ENCODE measurements at regions not wholly inside any gene's neighbourhood (a gene's known extent, or its start where the extent isn't known, plus 50 kb on each side); places are given as distances from the start of the nearest gene placed in this dataset.
"Not testable (repeated sequence)": the region's sequence is repeated elsewhere in the genome, so short reads cannot be mapped to it uniquely, and the experiment has no call there.

DNA sequence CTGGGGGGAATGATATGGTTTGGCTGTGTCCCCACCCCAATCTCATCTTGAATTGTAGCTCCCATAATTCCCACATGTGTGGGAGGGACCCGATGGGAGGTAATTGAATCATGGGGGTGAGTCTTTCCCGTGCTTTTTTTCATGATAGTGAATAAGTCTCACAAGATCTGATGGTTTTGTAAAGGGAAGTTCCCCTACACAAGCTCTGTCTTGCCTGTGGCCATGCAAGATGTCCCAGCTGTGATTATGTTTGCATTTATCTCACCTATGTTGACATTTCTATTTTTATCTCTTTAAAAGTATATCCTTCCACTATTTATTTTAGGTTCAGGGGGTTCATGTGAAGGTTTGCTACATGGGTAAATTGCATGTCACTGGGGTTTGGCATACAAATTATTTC is 323.9 kb upstream of the GLI3 start:
- DNase-seq = no peak

DNA sequence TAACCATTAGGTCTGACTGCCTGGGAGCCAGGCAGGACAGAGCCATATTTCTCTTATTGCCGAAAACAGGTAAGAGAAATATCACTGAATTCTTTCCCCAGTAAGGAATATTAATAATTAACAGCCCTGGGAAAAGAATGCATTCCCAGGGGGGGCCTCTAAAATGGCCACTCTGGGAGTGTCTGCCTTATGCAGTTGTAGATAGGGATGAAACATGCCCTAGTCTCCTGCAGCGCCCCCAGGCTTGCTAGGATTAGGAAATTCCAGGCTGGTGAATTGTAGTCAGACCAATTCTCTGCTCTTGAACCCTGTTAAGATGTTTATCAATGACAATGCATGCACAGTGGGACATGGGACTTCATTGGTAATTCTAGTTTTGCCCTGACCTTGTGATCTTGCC is 317.9 kb upstream of the GLI3 start:
- not testable (repeated sequence) for DNase-seq

DNA sequence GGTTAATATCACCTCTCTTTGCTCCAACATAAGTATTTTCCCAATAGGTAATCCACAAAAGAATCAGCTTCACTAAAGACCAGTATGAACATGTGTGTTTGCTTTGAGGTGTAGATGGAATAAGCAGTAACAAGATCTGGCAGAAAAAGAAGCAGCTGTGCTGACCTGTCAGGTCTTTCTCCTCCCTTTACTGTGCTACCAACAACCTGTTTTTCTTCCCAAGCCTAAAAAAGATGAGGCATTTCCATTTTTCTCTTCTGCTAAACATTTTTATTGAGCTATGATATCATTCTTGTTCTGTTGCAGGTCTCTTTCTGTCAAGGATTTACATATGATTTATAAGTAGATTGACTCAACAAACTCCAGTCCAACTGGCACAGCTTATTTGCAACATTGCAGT is 315.2 kb upstream of the GLI3 start:
- no peak for DNase-seq

DNA sequence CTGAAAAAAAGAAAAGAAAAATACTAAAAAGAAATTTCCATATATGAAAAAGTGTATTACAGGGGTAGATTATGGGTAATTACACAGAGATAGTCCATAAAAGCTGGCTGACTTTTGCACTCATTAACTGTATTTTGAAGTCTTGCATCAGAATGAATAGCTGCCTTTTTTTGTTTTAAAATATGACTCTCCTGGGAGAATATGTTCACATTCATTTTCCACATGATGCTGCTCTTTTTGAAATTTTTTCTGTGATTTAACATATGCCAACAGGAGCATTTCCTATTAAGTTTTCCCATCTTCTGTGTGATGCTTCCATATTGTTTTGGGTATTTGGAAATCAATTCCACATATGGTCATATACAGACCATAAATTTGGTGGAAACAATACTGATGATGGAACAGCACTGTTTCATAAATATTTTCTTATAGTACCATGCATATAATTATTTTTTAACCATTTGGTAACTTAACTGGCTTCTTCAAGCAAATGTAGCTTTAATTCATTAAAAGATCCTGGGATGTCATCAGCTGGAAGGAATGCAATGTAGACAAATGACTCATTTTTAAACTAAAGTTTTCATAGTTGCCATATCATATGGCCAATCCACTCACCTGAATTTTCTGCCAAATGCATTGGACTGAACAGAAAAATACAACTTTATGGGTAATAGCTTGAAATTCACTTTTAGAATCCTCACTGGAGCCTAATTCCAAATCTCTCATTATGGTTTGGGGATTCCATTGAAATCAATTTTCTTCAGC is 313.9 kb upstream of the GLI3 start:
- DNase-seq = no peak

DNA sequence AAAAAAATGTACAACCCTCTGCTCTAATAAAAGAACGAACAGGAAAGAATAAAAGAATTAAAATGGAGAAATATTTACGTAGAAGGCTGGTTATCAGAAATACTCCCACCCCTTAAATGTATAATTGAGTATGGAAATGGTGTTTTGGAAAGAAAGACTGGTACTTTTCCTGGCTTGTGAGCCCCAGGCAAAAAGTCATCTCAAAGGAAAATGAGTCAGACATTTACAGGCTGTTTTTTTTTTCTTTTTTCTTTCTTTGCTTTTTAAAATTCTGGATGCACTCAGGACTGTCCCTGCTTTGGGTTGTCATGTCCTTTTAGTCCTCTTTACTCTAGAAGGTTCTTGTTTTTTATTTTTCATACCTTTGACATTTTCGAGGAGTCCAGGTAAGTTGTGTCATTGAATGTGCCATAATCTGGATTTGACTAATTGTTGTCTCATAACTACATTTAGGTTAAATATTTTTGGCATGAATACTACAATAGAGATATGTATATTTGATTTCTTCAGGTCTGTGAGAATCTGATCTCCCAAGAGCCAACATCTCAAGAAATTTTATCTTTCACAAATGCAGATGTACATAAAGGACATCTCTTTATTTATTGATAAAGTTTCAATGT is 313.0 kb upstream of the GLI3 start:
- no peak for DNase-seq

DNA sequence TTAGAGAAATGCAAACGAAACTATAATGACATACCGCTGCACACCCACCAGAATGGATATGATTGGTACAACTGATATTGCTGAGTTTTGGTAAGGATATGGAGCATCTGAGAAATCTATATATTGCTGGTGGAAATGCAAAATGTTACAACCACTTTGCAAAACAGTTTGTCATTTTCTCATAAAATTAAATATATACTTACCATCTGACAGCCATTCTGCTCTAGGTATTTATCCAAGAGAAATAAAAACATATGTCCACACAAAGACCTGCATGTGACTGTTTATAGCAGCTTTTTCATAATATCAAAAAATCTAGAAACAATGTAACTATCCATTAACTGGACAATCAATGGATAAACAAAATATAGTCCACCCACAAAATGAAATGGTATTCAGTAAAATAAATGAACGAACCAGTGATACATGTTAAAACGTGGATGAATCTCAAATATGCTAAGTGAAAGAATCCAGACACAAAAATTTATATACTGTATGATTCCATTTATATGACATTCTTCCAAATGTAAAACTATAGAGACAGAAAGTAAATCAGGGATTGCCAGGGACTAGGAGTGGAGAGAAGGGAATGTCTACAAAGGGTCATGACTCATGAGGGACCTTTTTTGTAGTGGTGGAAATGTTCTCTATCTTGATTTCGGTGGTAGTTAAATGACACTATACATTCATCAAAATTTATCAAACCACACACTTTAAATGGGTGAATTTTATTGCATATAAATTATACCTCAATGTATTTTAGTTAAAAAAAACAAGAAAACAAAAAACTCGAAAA is 312.0 kb upstream of the GLI3 start:
- DNase-seq = no peak

DNA sequence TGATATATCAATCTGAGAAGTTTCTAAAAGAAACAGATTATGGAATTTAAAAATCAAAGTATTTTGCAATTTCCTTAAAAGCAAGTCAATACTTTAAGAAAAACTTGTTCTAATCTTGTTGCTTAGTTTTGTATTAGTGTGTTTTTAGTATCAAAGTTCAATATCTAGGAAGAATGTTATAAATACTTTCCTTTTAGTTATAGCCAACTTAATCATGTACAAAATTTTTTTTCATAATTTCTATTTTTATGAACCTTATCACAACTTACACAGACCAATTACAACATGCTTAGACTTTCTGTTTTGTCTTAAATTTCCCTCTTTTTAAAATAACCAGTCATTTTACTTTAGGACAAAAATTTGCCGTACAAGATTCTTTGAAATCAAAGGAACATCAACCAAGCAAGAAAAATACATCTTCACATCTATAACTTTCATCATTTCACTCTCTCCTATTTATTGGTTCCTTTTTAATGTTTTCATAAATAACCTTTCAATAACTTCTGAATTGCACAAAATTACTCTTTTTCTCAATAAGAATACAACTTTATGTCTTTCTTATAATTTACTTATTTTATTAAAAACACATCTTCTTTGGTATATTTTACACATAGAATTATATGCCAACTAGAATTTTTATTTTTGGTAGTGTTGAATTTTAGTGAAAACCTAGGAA is 308.2 kb upstream of the GLI3 start:
- DNase-seq = no peak

DNA sequence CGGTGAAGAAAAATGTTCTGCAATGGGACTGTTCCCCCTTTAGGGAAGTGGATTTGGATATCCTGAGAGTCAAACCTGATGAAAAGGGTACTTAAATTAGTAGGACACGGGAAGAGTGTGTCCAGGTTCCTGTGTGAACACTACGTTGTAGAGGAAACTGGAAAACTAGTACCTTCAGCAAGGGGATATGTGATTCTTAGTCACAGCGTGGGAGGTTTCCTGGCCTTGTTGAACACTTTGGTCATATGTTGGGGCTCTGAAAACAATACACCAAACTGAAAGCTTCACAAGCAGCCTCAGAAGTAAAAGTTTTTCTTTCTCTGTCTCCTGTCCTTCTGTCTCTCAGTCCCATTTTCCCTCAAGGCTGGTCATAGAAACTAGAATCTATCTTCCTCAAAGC is 306.9 kb upstream of the GLI3 start:
- DNase-seq = no peak

DNA sequence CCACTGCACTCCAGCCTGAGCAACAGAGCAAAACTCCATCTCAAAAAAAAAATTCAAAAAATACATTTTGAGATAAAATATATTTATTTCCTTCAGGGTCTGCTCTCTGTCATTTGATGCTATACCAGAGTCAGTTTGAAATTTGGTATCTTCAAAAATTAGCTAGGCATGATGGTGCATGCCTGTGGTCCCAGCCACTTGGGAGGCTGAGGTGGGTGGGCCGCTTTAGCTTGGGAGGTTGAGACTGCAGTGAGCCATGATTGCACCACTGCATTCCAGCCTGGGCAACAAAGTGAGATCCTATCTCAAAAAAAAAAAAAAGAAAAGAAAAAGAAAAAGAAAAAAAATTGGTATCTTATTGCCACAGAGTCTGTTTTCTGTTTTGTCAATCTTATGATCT is 305.4 kb upstream of the GLI3 start:
- not testable (repeated sequence) for DNase-seq

DNA sequence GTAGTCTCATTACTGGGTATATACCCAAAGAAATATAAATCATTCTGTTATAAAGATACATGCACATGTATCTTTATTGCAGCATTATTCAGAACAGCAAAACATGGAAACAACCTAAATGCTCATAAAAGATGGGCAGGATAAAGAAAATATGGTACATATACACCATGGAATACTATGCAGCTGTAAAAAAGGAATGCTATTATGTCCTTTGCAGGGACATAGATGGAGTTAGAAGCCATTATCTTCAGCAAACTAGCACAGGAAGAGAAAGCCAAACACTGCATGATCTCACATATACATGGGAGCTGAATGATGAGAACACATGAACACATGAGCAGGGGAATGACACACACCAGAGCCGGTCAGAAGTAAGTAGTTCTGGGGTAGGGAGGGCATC is 297.4 kb upstream of the GLI3 start:
- no peak for DNase-seq

DNA sequence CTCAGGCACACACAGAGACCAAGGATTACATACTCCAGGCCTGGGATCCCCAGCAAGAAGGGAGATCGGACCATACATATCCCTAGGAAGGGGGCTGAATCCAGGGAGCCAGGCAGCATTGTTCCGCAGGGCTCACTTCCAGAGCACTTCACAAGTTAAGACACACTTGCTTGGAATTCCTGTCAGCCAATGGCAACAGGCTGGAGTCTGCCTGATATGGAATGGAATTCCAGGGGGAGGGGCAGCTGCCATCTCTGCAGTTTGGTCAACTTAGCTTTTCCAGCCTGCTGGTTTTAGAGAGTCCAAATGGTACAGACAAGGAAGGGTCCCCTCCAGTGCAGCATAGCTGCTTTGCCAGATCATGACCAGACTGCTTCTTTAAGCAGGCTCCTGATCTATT is 290.0 kb upstream of the GLI3 start:
- DNase-seq = no peak

DNA sequence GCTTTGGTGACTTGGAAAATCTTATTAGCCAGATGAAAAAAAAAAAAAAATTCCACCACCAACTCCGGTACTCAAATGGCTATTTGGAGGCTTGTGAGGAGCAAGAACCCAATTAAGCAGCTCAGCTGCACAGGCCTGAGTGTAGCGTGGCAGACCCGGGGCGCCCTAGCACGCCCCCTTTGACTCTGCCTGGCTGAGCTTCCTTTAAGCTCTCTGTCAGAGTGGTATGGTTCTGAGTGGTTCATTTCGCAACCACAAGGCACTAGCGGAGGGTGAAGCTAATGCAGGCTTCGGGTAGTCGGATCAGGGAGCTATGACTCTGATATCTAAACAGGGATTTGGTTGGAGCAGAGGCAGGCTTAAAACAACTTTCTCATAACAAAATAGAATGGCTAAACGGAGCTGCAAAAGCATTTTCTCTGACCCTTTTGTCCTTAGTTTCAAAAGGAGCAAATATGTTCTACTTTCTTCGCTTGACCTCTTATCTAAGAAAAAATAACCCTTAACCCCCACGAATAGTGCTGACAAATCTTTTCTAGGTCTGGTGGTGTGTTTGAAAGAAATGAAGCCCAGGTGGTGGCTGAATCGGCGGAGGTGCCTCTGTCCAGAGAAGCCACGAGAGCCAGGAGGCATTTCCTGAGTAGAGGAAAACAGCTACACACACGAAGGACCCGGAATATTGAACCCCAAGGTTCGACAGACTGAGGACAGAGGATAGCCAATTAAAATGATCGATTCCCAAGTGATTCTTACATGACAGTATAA is 285.4 kb upstream of the GLI3 start:
- peak; percentile 62 for DNase-seq

DNA sequence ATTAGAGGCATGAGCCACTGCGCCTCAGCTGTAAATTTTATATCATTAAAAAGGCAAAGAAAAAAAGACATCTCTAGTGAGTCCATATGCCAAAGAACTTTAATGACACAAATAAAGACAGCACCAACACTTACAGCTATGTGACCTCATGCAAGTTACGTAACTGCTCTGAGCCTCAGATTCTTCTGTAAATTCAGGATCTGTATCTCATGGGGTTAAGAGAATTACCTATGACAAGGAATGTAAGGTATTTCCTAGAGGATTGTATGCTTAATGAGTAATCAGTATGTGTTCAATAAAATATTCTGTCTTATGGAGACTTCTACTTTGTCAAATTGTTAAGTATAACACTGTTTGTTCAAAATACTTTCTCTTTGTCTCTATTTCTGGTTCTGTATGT is 274.0 kb upstream of the GLI3 start:
- no peak for DNase-seq

DNA sequence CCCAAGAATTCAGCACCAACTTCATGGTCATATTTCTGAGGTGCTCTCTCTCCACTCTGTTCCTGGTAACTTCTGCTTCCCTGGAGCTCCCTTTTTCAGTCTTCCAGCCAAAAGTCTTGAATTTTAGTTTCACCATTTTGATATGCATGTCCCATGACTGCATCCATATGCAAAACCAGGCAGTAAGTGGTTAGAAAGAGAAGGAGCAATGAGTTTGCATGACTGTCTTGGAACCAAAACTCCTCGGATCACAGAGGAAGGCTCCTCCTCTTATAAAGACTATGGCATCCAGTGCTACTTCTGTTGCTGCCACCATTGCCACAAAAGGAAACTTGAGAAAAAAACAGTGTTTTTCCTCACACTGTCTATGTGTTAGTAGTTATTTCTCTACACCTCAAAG is 269.1 kb upstream of the GLI3 start:
- no peak for DNase-seq

DNA sequence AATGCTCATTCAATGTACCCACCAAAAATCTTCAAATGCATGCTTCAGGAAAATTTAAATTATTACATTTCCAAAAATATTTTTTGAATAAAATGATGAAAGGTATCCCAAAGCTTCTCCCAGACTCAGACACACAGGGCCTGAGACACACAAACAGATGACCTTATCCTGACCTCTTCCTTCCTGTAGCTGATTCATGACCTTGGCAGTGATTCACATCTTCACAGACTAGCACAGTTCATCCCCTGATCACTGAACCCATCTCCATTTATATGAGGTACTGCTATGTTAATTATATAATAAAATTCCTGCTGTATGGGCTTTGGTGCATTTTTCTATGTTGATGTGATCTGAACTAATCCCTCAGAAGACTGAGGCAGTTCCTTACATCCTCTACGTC is 265.0 kb upstream of the GLI3 start:
- peak; percentile 78 for DNase-seq

DNA sequence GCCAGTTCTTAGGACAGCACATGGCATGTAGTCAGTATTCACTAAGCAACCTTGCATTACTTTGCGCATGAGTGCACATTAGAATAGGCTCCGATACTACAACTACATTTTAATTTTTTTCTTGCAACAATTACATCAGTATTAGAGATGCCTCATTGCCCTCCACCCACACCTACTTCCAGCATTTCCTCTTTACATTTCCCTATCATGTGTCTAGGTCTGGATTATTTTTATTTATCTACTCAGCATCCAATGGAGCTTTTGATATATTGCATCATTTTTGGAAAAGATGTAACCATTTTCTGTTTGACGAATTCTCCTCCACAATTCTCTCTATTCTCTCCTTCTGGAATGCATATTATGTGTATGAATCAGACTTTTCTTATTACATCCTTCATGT is 258.2 kb upstream of the GLI3 start:
- peak; percentile 35 for DNase-seq

DNA sequence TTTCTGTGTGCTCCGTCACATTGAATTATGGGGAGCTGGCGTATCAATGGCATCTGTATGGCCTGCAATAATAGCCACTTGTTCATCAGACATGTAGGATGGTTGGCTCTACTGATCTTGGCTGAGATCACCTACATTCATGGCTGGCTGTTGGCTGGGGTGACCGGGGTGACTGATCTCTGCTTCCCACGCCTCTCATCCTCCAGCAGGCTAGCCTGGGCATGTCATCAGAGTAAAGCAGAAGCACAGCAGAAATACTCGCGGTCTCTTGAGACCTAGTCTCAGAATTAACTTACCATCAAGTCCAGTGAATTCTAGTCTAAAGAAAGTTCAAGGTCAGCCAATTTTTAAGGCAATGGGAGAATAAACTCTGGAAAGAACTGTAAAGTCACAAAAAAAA is 257.7 kb upstream of the GLI3 start:
- DNase-seq = no peak

DNA sequence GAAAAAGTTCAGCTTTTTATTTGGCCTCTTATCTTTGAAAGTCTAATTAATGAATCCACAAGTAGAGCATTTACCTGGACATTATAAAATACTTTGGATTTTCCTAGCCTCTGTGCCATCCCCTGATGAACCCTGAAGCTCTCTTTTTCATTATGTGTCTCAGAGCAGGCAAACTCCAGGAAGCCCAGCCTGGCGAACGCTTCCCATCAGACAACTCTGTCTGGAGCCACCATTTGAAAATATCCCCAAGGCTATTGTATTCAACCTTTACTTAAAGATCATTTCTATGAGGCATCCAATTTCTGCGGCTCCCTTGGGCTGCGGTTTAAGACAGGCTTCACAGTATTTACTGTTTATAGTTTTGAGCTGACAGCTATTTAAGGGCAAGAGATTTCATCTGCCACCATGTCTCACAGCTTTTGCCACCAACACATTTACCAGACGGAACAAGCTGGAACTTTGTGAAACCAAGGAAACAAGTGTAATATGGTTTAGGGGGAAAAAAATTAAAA is 257.2 kb upstream of the GLI3 start:
- no peak for DNase-seq

DNA sequence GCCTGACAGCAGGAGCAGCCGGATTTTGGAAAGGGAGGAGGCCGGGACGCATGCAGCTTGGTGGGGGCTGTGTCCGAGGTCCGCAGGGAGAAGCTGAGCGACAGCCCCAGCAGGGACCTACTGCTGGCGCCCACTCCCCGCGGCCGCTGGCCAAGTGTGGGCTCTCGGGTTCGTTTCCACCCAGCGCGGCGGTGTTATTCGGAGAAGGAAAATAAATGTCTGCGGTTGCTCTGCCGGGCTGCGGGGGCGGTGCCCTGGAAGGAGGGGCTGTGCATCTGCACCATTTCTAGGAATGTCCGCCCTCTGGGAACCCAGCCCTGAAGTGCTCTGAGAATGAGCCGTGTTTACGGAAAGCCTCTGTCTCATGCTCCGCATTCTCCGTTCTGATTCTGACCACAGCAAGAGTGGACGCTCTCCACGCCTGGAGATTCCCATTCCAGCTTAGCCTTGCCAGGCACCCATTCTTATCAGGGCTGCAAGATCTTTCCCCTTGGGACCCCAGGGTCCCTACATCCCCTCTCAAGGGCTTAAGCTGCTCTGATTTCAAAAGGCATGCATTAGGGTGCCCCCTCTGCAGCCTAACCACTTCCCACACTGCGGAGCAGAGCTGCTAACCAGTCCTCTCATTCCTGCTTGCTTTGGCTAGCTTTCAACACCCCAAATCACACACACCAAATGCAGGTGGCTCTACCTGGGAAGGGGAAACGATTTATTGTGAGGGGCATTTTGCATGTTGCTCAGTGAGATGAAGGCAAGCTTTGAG is 256.6 kb upstream of the GLI3 start:
- peak; percentile 73 for DNase-seq

DNA sequence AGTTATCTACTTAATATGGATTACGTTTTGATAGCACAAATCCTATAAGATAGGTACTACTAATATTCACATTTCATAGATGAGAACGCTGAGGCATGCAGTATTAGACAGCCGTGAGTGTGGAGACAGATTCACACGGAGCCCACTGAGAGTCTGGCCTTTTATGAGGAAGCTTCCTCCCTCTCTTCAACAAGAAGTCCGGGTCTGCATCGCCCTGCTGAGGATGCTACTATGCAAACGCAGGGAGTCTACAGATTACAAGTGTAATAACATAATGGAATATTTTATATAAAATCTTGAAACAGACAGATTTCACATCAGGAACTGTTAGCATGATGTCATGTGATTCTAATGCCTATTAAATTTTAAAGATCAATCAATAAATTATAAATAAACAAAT is 255.9 kb upstream of the GLI3 start:
- DNase-seq = no peak

DNA sequence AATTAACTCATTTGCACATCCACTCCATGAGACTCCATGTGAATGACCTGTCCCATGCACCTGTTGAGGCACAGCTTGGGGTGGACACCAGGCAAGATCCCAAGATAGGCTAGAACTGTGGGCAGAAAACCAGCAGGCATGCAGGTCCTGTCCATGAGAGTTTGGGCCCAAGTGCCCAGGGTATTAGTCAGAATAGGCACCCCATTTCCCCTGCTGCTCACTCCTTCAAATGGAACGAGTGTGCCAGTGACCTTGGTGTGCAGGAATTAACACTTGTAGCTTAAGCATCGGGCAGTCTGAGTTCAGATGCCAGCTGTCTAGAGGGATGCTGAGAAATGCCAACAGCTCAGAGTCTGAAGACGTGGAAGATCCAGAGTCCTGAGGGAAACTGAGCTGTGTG is 254.1 kb upstream of the GLI3 start:
- DNase-seq = no peak

DNA sequence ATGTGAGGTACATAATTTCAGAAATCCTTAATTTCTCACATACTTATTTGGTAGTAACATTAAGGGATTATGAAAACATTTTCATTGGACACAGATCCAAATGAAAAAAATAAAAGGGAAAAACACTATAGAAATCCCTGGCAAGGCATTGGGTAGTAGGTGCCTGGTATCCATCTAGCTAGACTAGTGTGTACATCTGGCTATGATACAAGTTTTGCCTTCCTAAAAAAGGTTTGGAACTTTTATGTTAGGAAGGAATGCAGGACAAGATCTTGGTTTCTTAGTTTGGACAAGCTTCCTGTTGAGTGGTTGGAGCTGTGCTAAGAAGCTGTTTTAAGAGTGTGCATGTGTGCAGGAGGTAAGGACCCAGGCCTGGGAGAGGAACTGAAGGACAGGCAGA is 252.3 kb upstream of the GLI3 start:
- DNase-seq = no peak

Measured in HCEC 1CT (cell line).